Activated CD8-positive, alpha-beta T cell treated with anti-CD3 and anti-CD28 coated beads, Interleukin-2, amount 10 ng/mL, durations not matched to agents 7 days and 5 days (primary cell): ENCODE measurements at regions not wholly inside any gene's neighbourhood (a gene's known extent, or its start where the extent isn't known, plus 50 kb on each side); places are given as distances from the start of the nearest gene placed in this dataset.
"Not testable (repeated sequence)": the region's sequence is repeated elsewhere in the genome, so short reads cannot be mapped to it uniquely, and the experiment has no call there.

Experiments
- ATAC-seq: fragments of 150-1000 bp; cut with Tn5 transposase; one replicate; pipeline ENCODE4 v1.10.0; 2021; ENCODE audit warnings: moderate library complexity
- CTCF ChIA-PET: fragments of 350-600 bp; sonication (Branson Sonifier 250); formaldehyde crosslinking; loops from one replicate; lab custom pipeline; 2021; ENCODE audit warnings: antibody characterized with exemption; lab: Charles Lee
- POLR2A ChIA-PET: fragments of 350-600 bp; sonication (Branson Sonifier 250); formaldehyde crosslinking; loops from one replicate; lab custom pipeline; 2021; ENCODE audit warnings: antibody characterized with exemption; lab: Charles Lee
- DNase-seq: peaks from one replicate; pipeline ENCODE4 v3.0.0-alpha.2; 2020
- H3K27ac Mint-ChIP-seq: one replicate; pipeline ENCODE4 v1.8.0; 2021; ENCODE audit warnings: mild to moderate bottlenecking, mixed read lengths
- H3K27me3 Mint-ChIP-seq: one replicate; pipeline ENCODE4 v1.8.0; 2021; ENCODE audit warnings: low read depth, mixed read lengths
- H3K36me3 Mint-ChIP-seq: one replicate; pipeline ENCODE4 v1.8.0; 2021; ENCODE audit warnings: low read depth, mixed read lengths
- H3K4me1 Mint-ChIP-seq: one replicate; pipeline ENCODE4 v1.8.0; 2021; ENCODE audit warnings: low read depth, mixed read lengths
- H3K4me3 Mint-ChIP-seq: one replicate; pipeline ENCODE4 v1.8.0; 2021; ENCODE audit warnings: mild to moderate bottlenecking, mixed read lengths
- H3K9me3 Mint-ChIP-seq: one replicate; pipeline ENCODE4 v1.8.0; 2022; ENCODE audit warnings: mixed read lengths; ENCODE audit not compliant: insufficient read depth

DNA sequence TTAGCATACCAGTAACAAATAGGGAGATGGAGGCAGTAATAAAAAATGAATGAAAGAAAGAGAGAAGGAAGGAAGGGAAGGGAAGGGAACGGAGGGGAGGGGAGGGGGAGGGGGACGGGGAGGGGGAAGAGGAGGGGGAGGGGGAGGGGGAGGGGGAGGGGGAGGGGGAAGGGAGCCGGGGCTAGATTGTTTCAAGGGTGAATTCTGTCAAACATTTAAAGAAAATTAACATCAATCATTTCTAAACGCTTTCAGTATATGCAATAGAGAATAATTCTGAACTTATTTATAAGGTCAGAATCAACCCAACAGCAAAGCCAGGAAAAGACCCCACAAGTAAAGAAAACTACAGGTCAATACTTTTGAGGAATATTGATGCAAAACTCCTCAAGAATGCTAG lies 858.8 kb upstream of the GYPC start:
- DNase-seq (no peak), ATAC-seq (no peak)
- peaks cover 13% of the 10 kb centered on the region for H3K9me3 Mint-ChIP-seq
- ChIA-PET CTCF (no interaction called here), POLR2A (no interaction called here)
- no peaks in the 10 kb centered on the region for H3K27me3 Mint-ChIP-seq
- no peak overlapping the region for H3K4me3 Mint-ChIP-seq
- no peaks in the 10 kb centered on the region for H3K4me1 Mint-ChIP-seq
- H3K27ac Mint-ChIP-seq: no peak overlapping the region
- no peaks in the 10 kb centered on the region for H3K36me3 Mint-ChIP-seq

DNA sequence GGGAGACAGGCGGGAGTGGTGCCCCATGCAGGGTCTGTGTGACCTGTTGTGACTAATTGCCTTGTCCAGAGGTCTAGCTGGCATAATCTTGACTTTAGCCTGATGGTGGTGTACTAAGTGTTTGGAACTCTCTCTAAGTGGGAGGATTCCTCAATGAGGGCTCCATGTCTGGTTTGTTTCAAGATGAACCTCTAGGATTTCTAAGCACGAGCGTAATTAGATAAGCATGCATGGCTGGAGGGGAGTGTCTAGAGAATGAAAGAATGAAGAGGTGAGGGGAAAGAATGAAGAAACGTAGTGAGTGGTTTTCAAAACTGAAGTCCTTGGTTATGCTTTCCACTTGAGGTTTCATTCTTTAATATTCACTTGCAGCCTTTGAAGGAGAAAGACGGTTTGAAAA lies 833.2 kb upstream of the GYPC start:
- DNase-seq (no peak), ATAC-seq (no peak)
- CTCF ChIA-PET: no interaction called here
- Mint-ChIP-seq H3K27me3 (no peaks in the 10 kb centered on the region), H3K36me3 (no peaks in the 10 kb centered on the region), H3K4me1 (no peaks in the 10 kb centered on the region), H3K27ac (no peak overlapping the region), H3K4me3 (no peak overlapping the region), H3K9me3 (peaks cover 8% of the 10 kb centered on the region)
- POLR2A ChIA-PET: no interaction called here

DNA sequence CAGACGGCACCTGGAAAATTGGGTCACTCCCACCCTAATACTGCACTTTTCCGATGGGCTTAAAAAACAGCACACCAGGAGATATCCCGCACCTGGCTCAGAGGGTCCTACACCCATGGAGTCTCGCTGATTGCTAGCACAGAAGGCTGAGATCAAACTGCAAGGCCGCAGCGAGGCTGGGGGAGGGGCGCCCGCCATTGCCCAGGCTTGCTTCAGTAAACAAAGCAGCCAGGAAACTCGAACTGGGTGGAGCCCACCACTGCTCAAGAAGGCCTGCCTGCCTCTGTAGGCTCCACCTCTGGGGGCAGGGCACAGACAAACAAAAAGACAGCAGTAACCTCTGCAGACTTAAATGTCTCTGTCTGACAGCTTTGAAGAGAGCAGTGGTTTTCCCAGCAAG lies 830.2 kb upstream of the GYPC start:
- H3K36me3 Mint-ChIP-seq, H3K9me3 Mint-ChIP-seq, ATAC-seq, H3K27ac Mint-ChIP-seq, DNase-seq, H3K4me1 Mint-ChIP-seq, CTCF ChIA-PET, H3K27me3 Mint-ChIP-seq, H3K4me3 Mint-ChIP-seq, POLR2A ChIA-PET: not testable (repeated sequence)

DNA sequence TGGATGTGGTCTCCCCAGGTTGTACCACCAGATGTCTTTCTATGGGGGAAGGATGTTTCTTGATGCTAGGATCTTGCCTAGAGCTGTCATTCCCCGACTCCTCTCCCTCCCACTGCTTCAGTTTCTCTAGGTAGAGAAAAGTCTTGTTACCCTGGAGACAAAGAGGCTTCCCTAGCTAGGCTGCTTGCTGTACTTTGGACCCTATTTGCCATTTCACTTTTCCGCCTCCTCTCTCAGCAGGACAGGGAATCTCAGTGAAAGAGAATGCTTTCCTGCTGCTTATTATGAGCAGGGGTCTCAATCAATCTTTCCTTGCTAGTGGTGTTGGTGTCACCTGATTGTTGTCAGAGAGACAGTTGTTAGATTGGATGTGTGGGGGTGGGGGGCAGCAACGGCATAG lies 818.8 kb upstream of the GYPC start:
- Mint-ChIP-seq H3K9me3 (peaks cover 7% of the 10 kb centered on the region), H3K27me3 (no peaks in the 10 kb centered on the region), H3K27ac (no peak overlapping the region), H3K4me3 (no peak overlapping the region), H3K4me1 (no peaks in the 10 kb centered on the region), H3K36me3 (no peaks in the 10 kb centered on the region)
- DNase-seq (no peak), ATAC-seq (no peak)
- CTCF ChIA-PET: no interaction called here
- POLR2A ChIA-PET: no interaction called here

DNA sequence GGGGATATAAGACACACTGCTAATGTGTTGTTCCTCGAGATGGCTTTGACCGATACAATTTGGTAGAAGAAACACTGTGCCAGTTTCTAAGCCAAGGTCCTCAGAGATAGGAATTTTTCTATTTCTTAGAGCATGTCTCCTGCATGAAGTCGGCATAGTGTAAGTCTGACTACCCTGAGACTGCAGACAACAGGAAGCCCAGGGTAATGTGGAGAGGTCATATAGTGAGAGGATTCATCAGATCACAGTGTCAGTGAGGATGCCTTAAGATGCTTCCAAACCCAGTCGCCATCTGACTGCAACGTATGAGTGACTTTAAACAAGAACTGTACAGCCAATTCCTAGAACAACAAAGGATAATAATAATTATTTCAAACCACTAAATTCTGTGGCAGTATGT lies 818.3 kb upstream of the GYPC start:
- DNase-seq: no peak
- ChIA-PET CTCF (no interaction called here), POLR2A (no interaction called here)
- no peaks in the 10 kb centered on the region for H3K36me3 Mint-ChIP-seq
- peaks cover 7% of the 10 kb centered on the region for H3K9me3 Mint-ChIP-seq
- no peak overlapping the region for H3K27ac Mint-ChIP-seq
- no peak overlapping the region for H3K4me3 Mint-ChIP-seq
- no peak for ATAC-seq
- H3K4me1 Mint-ChIP-seq: no peaks in the 10 kb centered on the region
- H3K27me3 Mint-ChIP-seq: no peaks in the 10 kb centered on the region

DNA sequence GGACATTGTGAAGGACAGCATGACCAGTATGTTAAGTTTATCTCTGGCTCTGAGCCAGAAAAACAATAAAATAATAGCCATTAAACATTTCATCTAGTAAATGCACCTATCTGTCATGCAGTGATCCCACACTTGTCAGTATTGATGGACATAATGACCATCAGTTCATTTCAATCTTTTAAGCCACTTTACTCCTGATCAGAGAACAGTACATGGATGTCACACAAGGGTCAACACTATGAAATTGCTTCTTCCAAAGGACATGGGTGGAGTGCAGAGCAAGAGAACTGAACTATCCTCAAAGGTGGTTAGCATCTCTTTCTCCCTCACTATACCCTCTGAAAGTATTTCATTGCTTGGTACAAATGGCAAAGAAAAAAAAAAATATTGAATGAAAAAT lies 816.0 kb upstream of the GYPC start:
- Mint-ChIP-seq H3K36me3 (no peaks in the 10 kb centered on the region), H3K27me3 (no peaks in the 10 kb centered on the region), H3K27ac (no peak overlapping the region), H3K4me3 (no peak overlapping the region), H3K9me3 (no peaks in the 10 kb centered on the region), H3K4me1 (no peaks in the 10 kb centered on the region)
- CTCF ChIA-PET: no interaction called here
- ATAC-seq (no peak), DNase-seq (no peak)
- POLR2A ChIA-PET: no interaction called here

DNA sequence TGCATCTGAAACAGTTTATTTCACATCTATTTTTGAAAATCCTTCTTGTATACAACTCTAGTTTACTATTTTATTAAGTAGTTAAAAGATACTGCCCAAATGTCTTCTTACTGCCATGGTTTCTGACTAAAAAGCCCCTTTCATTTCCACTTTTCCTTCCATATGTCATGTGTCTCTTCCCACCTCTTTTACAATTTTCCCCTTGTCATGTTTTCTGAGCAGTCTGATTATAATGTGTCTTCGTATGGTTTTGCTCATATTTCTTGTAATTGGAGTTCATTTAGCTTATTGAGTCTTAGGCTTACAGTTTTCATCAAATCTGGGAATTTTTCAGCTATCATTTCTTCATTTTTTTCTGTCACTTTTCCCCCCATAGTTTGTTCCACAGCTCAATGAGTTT lies 813.9 kb upstream of the GYPC start:
- CTCF ChIA-PET: no interaction called here
- Mint-ChIP-seq H3K9me3 (no peaks in the 10 kb centered on the region), H3K4me1 (no peaks in the 10 kb centered on the region), H3K27ac (no peak overlapping the region), H3K4me3 (no peak overlapping the region), H3K36me3 (no peaks in the 10 kb centered on the region), H3K27me3 (no peaks in the 10 kb centered on the region)
- no peak for DNase-seq
- no peak for ATAC-seq
- POLR2A ChIA-PET: no interaction called here

DNA sequence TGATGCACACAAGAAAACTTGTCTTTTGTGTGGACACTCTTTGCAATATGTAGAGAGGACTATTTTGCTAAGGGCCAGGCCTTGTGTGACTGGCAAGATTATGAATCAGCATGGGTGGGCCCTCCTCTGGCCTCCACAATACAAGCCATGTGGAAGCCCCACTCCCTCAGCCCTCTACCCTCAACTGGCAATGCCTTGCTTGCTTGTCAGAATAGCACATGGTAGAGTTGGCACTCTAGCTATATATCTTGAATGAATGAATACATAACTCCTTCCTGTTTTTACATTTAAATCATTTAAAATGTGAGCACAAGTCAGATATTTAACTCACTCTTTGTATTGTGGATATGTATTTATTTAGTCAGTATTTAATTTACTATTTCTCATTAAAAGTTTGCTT lies 805.4 kb upstream of the GYPC start:
- POLR2A ChIA-PET: no interaction called here
- no peaks in the 10 kb centered on the region for H3K36me3 Mint-ChIP-seq
- CTCF ChIA-PET: no interaction called here

DNA sequence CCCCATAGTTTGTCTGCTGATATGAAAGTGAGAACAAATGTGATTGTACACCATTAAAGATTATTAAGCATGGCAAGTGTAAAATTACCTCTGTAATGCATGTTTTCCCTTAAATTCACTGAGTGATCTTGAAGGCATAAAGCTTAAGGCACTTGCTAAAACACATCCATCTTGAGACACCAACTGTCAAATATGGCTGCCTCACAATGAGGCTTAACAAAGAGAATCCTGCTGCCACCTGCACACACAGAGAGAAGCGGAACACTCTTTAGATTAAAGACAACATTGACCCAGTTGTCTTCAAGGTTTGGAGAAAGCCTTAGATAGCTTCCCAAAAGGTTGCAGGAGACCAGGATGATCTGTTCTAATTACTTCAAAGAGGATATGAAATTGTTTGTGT lies 803.6 kb upstream of the GYPC start:
- POLR2A ChIA-PET: no interaction called here
- no peaks in the 10 kb centered on the region for H3K27me3 Mint-ChIP-seq
- no peaks in the 10 kb centered on the region for H3K36me3 Mint-ChIP-seq
- ATAC-seq: no peak
- H3K4me1 Mint-ChIP-seq: no peaks in the 10 kb centered on the region
- DNase-seq: no peak
- CTCF ChIA-PET: no interaction called here
- H3K9me3 Mint-ChIP-seq: no peaks in the 10 kb centered on the region
- no peak overlapping the region for H3K27ac Mint-ChIP-seq
- no peak overlapping the region for H3K4me3 Mint-ChIP-seq

More for the DNA sequence above, 805.4 kb upstream of the GYPC start:
- no peaks in the 10 kb centered on the region for H3K4me1 Mint-ChIP-seq
- no peaks in the 10 kb centered on the region for H3K27me3 Mint-ChIP-seq
- DNase-seq (no peak), ATAC-seq (no peak)
- no peak overlapping the region for H3K4me3 Mint-ChIP-seq
- H3K27ac Mint-ChIP-seq: no peak overlapping the region
- H3K9me3 Mint-ChIP-seq: no peaks in the 10 kb centered on the region

DNA sequence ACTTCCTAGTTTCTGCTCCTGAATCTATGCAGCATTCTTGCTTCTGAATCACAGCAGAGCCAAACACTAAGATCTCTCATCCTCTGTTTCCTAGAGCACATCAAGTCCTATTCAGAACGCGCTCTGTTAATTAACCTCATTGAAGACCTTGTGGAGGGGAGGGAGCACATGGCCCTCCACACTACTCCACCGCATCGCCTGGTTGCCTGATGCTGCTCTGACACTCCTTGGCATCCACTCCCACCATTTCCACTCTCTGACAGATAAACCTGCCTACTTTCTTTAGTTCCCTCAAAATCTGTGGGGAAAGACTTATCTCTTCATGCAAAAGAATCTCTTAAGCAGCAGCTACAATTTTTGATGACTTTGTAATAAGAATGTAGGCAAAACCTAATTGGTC lies 802.3 kb upstream of the GYPC start:
- no peak overlapping the region for H3K27ac Mint-ChIP-seq
- no peaks in the 10 kb centered on the region for H3K4me1 Mint-ChIP-seq
- no peak overlapping the region for H3K4me3 Mint-ChIP-seq
- ATAC-seq (no peak), DNase-seq (no peak)
- H3K27me3 Mint-ChIP-seq: no peaks in the 10 kb centered on the region
- CTCF ChIA-PET: no interaction called here
- H3K36me3 Mint-ChIP-seq: no peaks in the 10 kb centered on the region
- POLR2A ChIA-PET: no interaction called here
- no peaks in the 10 kb centered on the region for H3K9me3 Mint-ChIP-seq

DNA sequence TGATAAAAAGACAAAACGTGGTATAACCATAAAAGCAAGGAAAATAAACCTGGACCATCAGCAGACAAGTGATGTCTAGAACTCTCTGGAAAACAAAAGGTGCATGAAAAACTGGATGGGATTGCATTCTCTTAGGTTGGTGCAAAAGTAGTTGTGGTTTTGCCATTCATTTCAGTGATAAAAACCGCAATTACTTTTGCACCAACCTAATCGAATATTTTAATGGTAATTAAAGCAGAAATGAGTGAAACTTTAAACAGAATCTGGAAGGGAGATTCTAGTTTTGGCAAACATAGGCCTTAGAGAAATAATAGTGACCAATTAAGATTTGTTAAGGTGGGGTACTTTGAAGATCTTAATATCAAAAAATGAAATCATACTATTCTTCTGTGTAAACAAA lies 800.8 kb upstream of the GYPC start:
- POLR2A ChIA-PET: no interaction called here
- Mint-ChIP-seq H3K4me3 (no peak overlapping the region), H3K27ac (no peak overlapping the region), H3K36me3 (no peaks in the 10 kb centered on the region), H3K27me3 (no peaks in the 10 kb centered on the region), H3K9me3 (no peaks in the 10 kb centered on the region), H3K4me1 (no peaks in the 10 kb centered on the region)
- CTCF ChIA-PET: no interaction called here
- ATAC-seq (no peak), DNase-seq (no peak)

DNA sequence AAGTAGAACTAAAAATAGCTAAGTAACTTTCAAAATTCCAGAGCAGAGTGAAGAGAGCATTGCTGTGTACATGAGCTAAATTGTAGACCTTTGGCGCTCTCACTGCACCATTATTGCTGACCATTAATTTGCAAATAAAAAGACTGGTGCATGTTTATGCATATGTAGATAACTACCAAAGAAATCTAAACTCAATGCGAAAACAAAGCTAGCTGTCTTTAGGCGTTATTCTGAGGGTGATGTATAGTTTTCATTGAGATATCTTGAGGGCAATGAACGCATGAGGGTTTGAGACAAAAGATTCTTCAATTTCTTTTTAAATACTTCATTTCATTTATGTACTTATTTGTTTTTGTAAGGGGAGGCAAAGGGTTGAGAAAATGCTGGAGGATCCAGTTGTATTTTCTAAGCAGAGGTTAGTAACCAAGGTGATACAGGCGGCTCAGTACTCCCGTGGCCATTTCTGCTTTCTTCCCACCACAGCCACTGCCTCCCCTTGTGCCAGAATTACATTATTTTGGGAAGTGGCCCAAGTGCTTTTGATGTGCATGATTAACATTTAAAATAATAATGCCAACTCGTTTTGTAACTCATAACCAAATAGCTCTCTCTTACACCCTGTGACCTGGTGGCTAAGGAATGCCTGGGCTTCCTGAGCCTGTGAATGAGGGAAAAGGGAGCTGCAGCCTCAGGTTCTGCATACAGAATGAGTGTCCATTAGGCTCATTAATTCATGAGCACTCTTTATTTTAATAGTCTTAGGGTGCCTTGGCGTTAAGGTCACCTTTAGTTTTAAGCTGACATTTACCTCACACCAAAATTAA lies 797.8 kb upstream of the GYPC start:
- Mint-ChIP-seq H3K9me3 (no peaks in the 10 kb centered on the region), H3K36me3 (no peaks in the 10 kb centered on the region), H3K4me3 (no peak overlapping the region), H3K27me3 (no peaks in the 10 kb centered on the region), H3K4me1 (no peaks in the 10 kb centered on the region), H3K27ac (no peak overlapping the region)
- no peak for ATAC-seq
- ChIA-PET POLR2A (no interaction called here), CTCF (no interaction called here)
- DNase-seq: no peak

DNA sequence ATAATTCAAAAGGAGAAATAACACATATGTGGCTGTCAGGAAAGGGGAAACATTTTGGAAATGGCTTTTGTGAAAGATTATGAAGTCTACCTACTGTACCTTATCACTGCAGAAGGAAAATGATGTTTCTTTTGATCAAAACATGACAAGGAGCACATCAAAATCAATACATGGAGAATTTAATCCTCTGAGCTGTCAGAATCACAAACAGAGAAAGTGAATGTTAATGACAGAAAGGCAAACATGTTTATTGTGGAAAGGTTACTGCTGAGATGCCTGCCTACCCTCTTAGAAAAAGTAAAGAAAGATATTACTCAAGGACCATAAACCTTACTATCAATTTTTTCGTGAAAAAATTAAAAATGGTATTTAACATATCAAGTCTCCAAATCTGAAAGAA lies 794.5 kb upstream of the GYPC start:
- H3K27me3 Mint-ChIP-seq: no peaks in the 10 kb centered on the region

More for the DNA sequence above, 794.5 kb upstream of the GYPC start:
- no peaks in the 10 kb centered on the region for H3K4me1 Mint-ChIP-seq
- ChIA-PET POLR2A (no interaction called here), CTCF (no interaction called here)
- no peak for DNase-seq
- ATAC-seq: no peak
- no peaks in the 10 kb centered on the region for H3K9me3 Mint-ChIP-seq
- H3K36me3 Mint-ChIP-seq: no peaks in the 10 kb centered on the region
- no peak overlapping the region for H3K27ac Mint-ChIP-seq
- no peak overlapping the region for H3K4me3 Mint-ChIP-seq
